ENCODE measurements at regions not wholly inside any gene's neighbourhood (a gene's known extent, or its start where the extent isn't known, plus 50 kb on each side); places are given as distances from the start of the nearest gene placed in this dataset.

GRCh38 chr2:103496850-103497249 is 735.0 kb downstream of the TMEM182 start:
- no peaks in the 10 kb centered on the region for H3K9me3 ChIP-seq (ENCODE audit: control insufficient read depth in 2 of 3, insufficient read depth in 1 of 3, low read length in 3 of 3)
- no peak for TF ChIP-seq CTCF (IDR thresholded peaks at IDR 0.05; ENCODE audit: borderline replicate concordance, extremely low read depth, insufficient read depth)
- intact Hi-C loops (cut with DNase I) = no loop called here
- no peak overlapping the region for H3K4me3 ChIP-seq (ENCODE audit: low read length in 3 of 3)
- no peaks in the 10 kb centered on the region for H3K27me3 ChIP-seq (ENCODE audit: control insufficient read depth, insufficient read depth, low read length)
- FAIRE-seq = no peak
- no peak overlapping the region for H3K9ac ChIP-seq (ENCODE audit: low read length in 3 of 3)
- H3K4me1 ChIP-seq (ENCODE audit: control insufficient read depth in 2 of 3, insufficient read depth in 2 of 3, low read depth in 1 of 3, low read length in 3 of 3) = no peaks in the 10 kb centered on the region
- no peak for DNase-seq
- H3K36me3 ChIP-seq (ENCODE audit: control insufficient read depth in 2 of 3, insufficient read depth in 3 of 3, low read length in 3 of 3) = no peaks in the 10 kb centered on the region
- H3K27ac ChIP-seq (ENCODE audit: low read depth in 2 of 2, low read length in 2 of 2) = no peak overlapping the region

GRCh38 chr2:103506812-103507211 is 745.0 kb downstream of the TMEM182 start:
- H3K9me3 ChIP-seq (ENCODE audit: control insufficient read depth in 2 of 3, insufficient read depth in 1 of 3, low read length in 3 of 3) = no peaks in the 10 kb centered on the region
- H3K9ac ChIP-seq (ENCODE audit: low read length in 3 of 3) = no peak overlapping the region
- H3K36me3 ChIP-seq (ENCODE audit: control insufficient read depth in 2 of 3, insufficient read depth in 3 of 3, low read length in 3 of 3) = no peaks in the 10 kb centered on the region
- H3K4me3 ChIP-seq (ENCODE audit: low read length in 3 of 3) = no peak overlapping the region
- H3K27me3 ChIP-seq (ENCODE audit: control insufficient read depth, insufficient read depth, low read length) = no peaks in the 10 kb centered on the region
- intact Hi-C loops (cut with DNase I) = no loop called here
- no peak for TF ChIP-seq CTCF (IDR thresholded peaks at IDR 0.05; ENCODE audit: borderline replicate concordance, extremely low read depth, insufficient read depth)
- FAIRE-seq (no peak), DNase-seq (no peak)
- H3K27ac ChIP-seq (ENCODE audit: low read depth in 2 of 2, low read length in 2 of 2) = no peak overlapping the region
- no peaks in the 10 kb centered on the region for H3K4me1 ChIP-seq (ENCODE audit: control insufficient read depth in 2 of 3, insufficient read depth in 2 of 3, low read depth in 1 of 3, low read length in 3 of 3)

- Histone ChIP-seq H3K4me3 (ENCODE audit: low read length in 3 of 3) (no peak overlapping the region), H3K27ac (ENCODE audit: low read depth in 2 of 2, low read length in 2 of 2) (no peak overlapping the region), H3K4me1 (ENCODE audit: control insufficient read depth in 2 of 3, insufficient read depth in 2 of 3, low read depth in 1 of 3, low read length in 3 of 3) (no peaks in the 10 kb centered on the region), H3K9ac (ENCODE audit: low read length in 3 of 3) (no peak overlapping the region), H3K27me3 (ENCODE audit: control insufficient read depth, insufficient read depth, low read length) (no peaks in the 10 kb centered on the region), H3K9me3 (ENCODE audit: control insufficient read depth in 2 of 3, insufficient read depth in 1 of 3, low read length in 3 of 3) (no peaks in the 10 kb centered on the region), H3K36me3 (ENCODE audit: control insufficient read depth in 2 of 3, insufficient read depth in 3 of 3, low read length in 3 of 3) (no peaks in the 10 kb centered on the region)
- no peak for TF ChIP-seq CTCF (IDR thresholded peaks at IDR 0.05; ENCODE audit: borderline replicate concordance, extremely low read depth, insufficient read depth)
- FAIRE-seq (no peak), DNase-seq (no peak)
- intact Hi-C loops (cut with DNase I) = no loop called here
Measured at GRCh38 chr2:103512442-103512841, 750.6 kb downstream of the TMEM182 start.

GRCh38 chr2:103520547-103520946 is 758.7 kb downstream of the TMEM182 start:
- no peak overlapping the region for H3K4me3 ChIP-seq (ENCODE audit: low read length in 3 of 3)
- no peaks in the 10 kb centered on the region for H3K9me3 ChIP-seq (ENCODE audit: control insufficient read depth in 2 of 3, insufficient read depth in 1 of 3, low read length in 3 of 3)
- TF ChIP-seq CTCF (IDR thresholded peaks at IDR 0.05; ENCODE audit: borderline replicate concordance, extremely low read depth, insufficient read depth) = no peak
- H3K27me3 ChIP-seq (ENCODE audit: control insufficient read depth, insufficient read depth, low read length) = no peaks in the 10 kb centered on the region
- DNase-seq (no peak), FAIRE-seq (no peak)
- intact Hi-C loops (cut with DNase I) = no loop called here
- no peaks in the 10 kb centered on the region for H3K36me3 ChIP-seq (ENCODE audit: control insufficient read depth in 2 of 3, insufficient read depth in 3 of 3, low read length in 3 of 3)
- no peak overlapping the region for H3K9ac ChIP-seq (ENCODE audit: low read length in 3 of 3)
- no peak overlapping the region for H3K27ac ChIP-seq (ENCODE audit: low read depth in 2 of 2, low read length in 2 of 2)
- no peaks in the 10 kb centered on the region for H3K4me1 ChIP-seq (ENCODE audit: control insufficient read depth in 2 of 3, insufficient read depth in 2 of 3, low read depth in 1 of 3, low read length in 3 of 3)

Data from kidney (tissue), 13 donors.